H1 (cell line): ENCODE measurements at regions not wholly inside any gene's neighbourhood (a gene's known extent, or its start where the extent isn't known, plus 50 kb on each side); places are given as distances from the start of the nearest gene placed in this dataset.

Experiments
- CEBPB ChIP-seq: IDR thresholded peaks from 2 replicates; pipeline ENCODE4 v1.6.1; 2012; ENCODE audit warnings: low read depth, low read length
- EZH2 ChIP-seq: fragments of 200-600 bp; sonication (generic); IDR thresholded peaks from 2 replicates; pipeline ENCODE4 v1.7.1; 2012; ENCODE audit warnings: low read depth, mild to moderate bottlenecking, moderate library complexity, low read length, inconsistent platforms; ENCODE audit not compliant: severe bottlenecking
- KDM4A ChIP-seq: IDR thresholded peaks from one replicate; pipeline ENCODE4 v1.7.1; 2012; ENCODE audit warnings: low read depth, mild to moderate bottlenecking, moderate library complexity, low read length, inconsistent platforms; ENCODE audit not compliant: severe bottlenecking
- MAX ChIP-seq: IDR thresholded peaks from 2 replicates; pipeline ENCODE4 v1.6.1; 2012; ENCODE audit warnings: inconsistent platforms
- NRF1 ChIP-seq: IDR thresholded peaks from 2 replicates; pipeline ENCODE4 v1.6.1; 2011; ENCODE audit warnings: mild to moderate bottlenecking, low read depth, low read length, improper control_type of control experiment
- POLR2A ChIP-seq, 2 experiments: IDR thresholded peaks; 1 replicate in 1 of 2; 2 replicates in 1 of 2; pipeline ENCODE4 v1.6.1; 2011; ENCODE audit warnings: low read depth in 2 of 2, low read length in 2 of 2, mild to moderate bottlenecking in 2 of 2; ENCODE audit errors: control extremely low read depth in 1 of 2
- SRF ChIP-seq: IDR thresholded peaks from 2 replicates; pipeline ENCODE4 v1.6.1; 2011; ENCODE audit warnings: mild to moderate bottlenecking, low read depth, low read length, moderate library complexity

DNA sequence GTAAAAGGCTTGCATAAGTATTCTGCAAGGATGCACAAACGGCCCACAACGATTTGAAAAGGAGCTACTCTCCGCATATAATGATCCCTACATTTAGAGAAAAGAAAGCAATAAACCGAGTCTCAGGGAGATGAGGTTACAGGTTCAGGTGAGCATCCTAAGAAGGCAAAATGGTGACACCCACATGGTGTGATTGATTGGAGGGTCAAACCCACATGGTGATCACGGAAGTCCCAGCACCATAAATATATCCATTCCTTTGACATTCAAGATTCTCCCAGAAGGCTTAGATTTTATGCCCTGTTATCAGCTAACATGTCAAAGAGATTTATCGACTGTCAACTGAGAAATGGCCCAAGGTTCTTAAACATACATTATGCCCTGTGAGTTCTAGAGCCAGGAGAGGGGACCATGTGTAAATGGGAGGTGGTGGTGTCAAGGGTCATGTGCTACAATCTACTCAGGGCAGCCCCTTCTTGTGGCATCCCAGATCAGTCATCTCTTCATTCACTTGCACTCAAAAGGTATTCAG is 282.2 kb downstream of the EMP1 start (continued):
- TF ChIP-seq MAX, result no peak
- TF ChIP-seq POLR2A (IDR thresholded peaks at IDR 0.05; ENCODE audit: control extremely low read depth in 1 of 2, low read depth in 2 of 2, low read length in 2 of 2), result no peak
- TF ChIP-seq CEBPB, result no peak
- TF ChIP-seq NRF1, result no peak
- no peak for TF ChIP-seq SRF
- no peak for TF ChIP-seq KDM4A
- no peak for TF ChIP-seq EZH2
